NCI-H748 (cell line): ENCODE measurements at regions not wholly inside any gene's neighbourhood (a gene's known extent, or its start where the extent isn't known, plus 50 kb on each side); places are given as distances from the start of the nearest gene placed in this dataset.

Experiments
- DNase-seq: peaks from one replicate; lab custom pipeline; 2025; ENCODE audit not compliant: unreplicated experiment; lab: John Stamatoyannopoulos, UW

- no peak for DNase-seq
These were observed 590.7 kb downstream of the ANXA1 start for GRCh38 chr9:73742412-73742811.

- no peak for DNase-seq
These were observed 592.2 kb downstream of the ANXA1 start for GRCh38 chr9:73743826-73744225.

GRCh38 chr9:73745598-73745997, 593.9 kb downstream of the ANXA1 start:
- DNase-seq, result no peak

GRCh38 chr9:73753171-73753570, 601.5 kb downstream of the ANXA1 start:
- no peak for DNase-seq

GRCh38 chr9:73761905-73762304, 610.2 kb downstream of the ANXA1 start:
- DNase-seq, result no peak

- no peak for DNase-seq
These were observed 622.2 kb downstream of the ANXA1 start for GRCh38 chr9:73773896-73774295.

GRCh38 chr9:73775757-73776156, 624.1 kb downstream of the ANXA1 start:
- DNase-seq, result no peak

GRCh38 chr9:73780916-73781315, 629.3 kb downstream of the ANXA1 start:
- no peak for DNase-seq

- DNase-seq, result no peak
These were observed 630.5 kb downstream of the ANXA1 start for GRCh38 chr9:73782166-73782565.

- no peak for DNase-seq
These were observed 647.8 kb downstream of the ANXA1 start for GRCh38 chr9:73799446-73799845.

GRCh38 chr9:73805111-73805510, 653.4 kb downstream of the ANXA1 start:
- DNase-seq, result no peak

- no peak for DNase-seq
These were observed 654.3 kb downstream of the ANXA1 start for GRCh38 chr9:73805853-73806458.

GRCh38 chr9:73806876-73807275, 655.2 kb downstream of the ANXA1 start:
- DNase-seq, result no peak

- no peak for DNase-seq
These were observed 656.3 kb downstream of the ANXA1 start for GRCh38 chr9:73807952-73808351.

GRCh38 chr9:73810585-73811215, 659.0 kb downstream of the ANXA1 start:
- DNase-seq, result no peak

GRCh38 chr9:73813546-73813945, 661.9 kb downstream of the ANXA1 start:
- DNase-seq, result no peak

- no peak for DNase-seq
These were observed 665.2 kb downstream of the ANXA1 start for GRCh38 chr9:73816905-73817304.

- no peak for DNase-seq
These were observed 672.5 kb upstream of the RORB start for GRCh38 chr9:73824671-73825070.

- no peak for DNase-seq
These were observed 658.3 kb upstream of the RORB start for GRCh38 chr9:73838871-73839270.

- no peak for DNase-seq
These were observed 657.7 kb upstream of the RORB start for GRCh38 chr9:73839471-73839870.

- DNase-seq, result no peak
These were observed 656.1 kb upstream of the RORB start for GRCh38 chr9:73841018-73841417.

GRCh38 chr9:73844135-73844534, 653.0 kb upstream of the RORB start:
- DNase-seq, result peak; percentile 63

- no peak for DNase-seq
These were observed 651.6 kb upstream of the RORB start for GRCh38 chr9:73845539-73845938.
